NT2/D1 (cell line): ENCODE measurements at regions not wholly inside any gene's neighbourhood (a gene's known extent, or its start where the extent isn't known, plus 50 kb on each side); places are given as distances from the start of the nearest gene placed in this dataset.

Source experiments
- SUZ12 ChIP-seq: IDR thresholded peaks from 2 replicates; pipeline ENCODE4 v1.6.1; 2011; ENCODE audit not compliant: insufficient read length, insufficient read depth; ENCODE audit errors: extremely low read depth
- YY1 ChIP-seq: IDR thresholded peaks from 2 replicates; pipeline ENCODE4 v1.6.1; 2011; ENCODE audit not compliant: insufficient read length, insufficient read depth
- ZNF274 ChIP-seq: IDR thresholded peaks from 2 replicates; pipeline ENCODE4 v1.6.1; 2011; ENCODE audit warnings: mild to moderate bottlenecking, low read depth, low read length

- no peak for TF ChIP-seq YY1
- no peak for TF ChIP-seq ZNF274
- no peak for TF ChIP-seq SUZ12
Observed at GRCh38 chr6:15924893-15925292, 204.0 kb upstream of the MYLIP start.
